Mesothelial cell of epicardium (in vitro differentiated cells): ENCODE measurements at regions not wholly inside any gene's neighbourhood (a gene's known extent, or its start where the extent isn't known, plus 50 kb on each side); places are given as distances from the start of the nearest gene placed in this dataset.

Experiments used
- DNase-seq, 2 experiments: peaks; one replicate each; pipeline ENCODE4 v3.0.0; 2021; ENCODE audit warnings: low spot score in 2 of 2; ENCODE audit not compliant: unreplicated experiment in 2 of 2
- H3K27ac Mint-ChIP-seq: 2 replicates; pipeline ENCODE4 v1.8.0; 2021; ENCODE audit warnings: mixed read lengths
- H3K27me3 Mint-ChIP-seq: 2 replicates; pipeline ENCODE4 v1.8.0; 2021; ENCODE audit warnings: low read depth, mixed read lengths
- H3K36me3 Mint-ChIP-seq: 2 replicates; pipeline ENCODE4 v1.8.0; 2021; ENCODE audit warnings: mixed read lengths
- H3K4me1 Mint-ChIP-seq: 2 replicates; pipeline ENCODE4 v1.8.0; 2021; ENCODE audit warnings: mixed read lengths
- H3K4me3 Mint-ChIP-seq: 2 replicates; pipeline ENCODE4 v1.8.0; 2021; ENCODE audit warnings: mild to moderate bottlenecking, moderate library complexity, mixed read lengths
- H3K9me3 Mint-ChIP-seq: 2 replicates; pipeline ENCODE4 v1.8.0; 2021; ENCODE audit warnings: mixed read lengths
- TF ChIP-seq, protein P1 (sequence below): fragments of 200-600 bp; sonication (generic); IDR thresholded peaks from one replicate; pipeline ENCODE4 v1.5.0; 2021; ENCODE audit warnings: antibody characterized with exemption; ENCODE audit not compliant: unreplicated experiment

DNA sequence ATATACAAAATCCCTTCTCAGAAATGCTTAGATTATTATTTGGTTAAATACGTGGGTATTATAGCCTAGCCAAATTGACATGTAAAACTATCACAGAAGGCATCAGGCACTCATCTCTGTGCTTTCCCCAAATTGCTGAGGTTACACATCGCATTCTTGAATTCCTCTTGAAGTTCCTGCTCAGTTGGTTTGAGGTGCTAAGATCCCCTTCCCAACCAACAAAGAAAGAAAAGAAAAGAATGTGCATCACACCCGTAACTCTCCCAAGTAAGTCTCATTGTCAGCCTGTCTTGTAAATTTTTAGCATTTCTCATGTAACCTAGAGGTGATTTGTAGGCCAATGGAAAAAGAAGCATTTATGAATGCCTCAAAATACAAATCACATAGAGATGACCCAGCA, 539.2 kb upstream of the PRMT6 start:
- no peaks in the 10 kb centered on the region for H3K9me3 Mint-ChIP-seq
- DNase-seq = no peak
- H3K36me3 Mint-ChIP-seq = no peaks in the 10 kb centered on the region
- no peak overlapping the region for H3K4me3 Mint-ChIP-seq
- H3K27me3 Mint-ChIP-seq = no peaks in the 10 kb centered on the region
- H3K4me1 Mint-ChIP-seq = no peaks in the 10 kb centered on the region
- no peak overlapping the region for H3K27ac Mint-ChIP-seq
- TF ChIP-seq, protein P1, sequence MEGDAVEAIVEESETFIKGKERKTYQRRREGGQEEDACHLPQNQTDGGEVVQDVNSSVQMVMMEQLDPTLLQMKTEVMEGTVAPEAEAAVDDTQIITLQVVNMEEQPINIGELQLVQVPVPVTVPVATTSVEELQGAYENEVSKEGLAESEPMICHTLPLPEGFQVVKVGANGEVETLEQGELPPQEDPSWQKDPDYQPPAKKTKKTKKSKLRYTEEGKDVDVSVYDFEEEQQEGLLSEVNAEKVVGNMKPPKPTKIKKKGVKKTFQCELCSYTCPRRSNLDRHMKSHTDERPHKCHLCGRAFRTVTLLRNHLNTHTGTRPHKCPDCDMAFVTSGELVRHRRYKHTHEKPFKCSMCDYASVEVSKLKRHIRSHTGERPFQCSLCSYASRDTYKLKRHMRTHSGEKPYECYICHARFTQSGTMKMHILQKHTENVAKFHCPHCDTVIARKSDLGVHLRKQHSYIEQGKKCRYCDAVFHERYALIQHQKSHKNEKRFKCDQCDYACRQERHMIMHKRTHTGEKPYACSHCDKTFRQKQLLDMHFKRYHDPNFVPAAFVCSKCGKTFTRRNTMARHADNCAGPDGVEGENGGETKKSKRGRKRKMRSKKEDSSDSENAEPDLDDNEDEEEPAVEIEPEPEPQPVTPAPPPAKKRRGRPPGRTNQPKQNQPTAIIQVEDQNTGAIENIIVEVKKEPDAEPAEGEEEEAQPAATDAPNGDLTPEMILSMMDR = no peak

DNA sequence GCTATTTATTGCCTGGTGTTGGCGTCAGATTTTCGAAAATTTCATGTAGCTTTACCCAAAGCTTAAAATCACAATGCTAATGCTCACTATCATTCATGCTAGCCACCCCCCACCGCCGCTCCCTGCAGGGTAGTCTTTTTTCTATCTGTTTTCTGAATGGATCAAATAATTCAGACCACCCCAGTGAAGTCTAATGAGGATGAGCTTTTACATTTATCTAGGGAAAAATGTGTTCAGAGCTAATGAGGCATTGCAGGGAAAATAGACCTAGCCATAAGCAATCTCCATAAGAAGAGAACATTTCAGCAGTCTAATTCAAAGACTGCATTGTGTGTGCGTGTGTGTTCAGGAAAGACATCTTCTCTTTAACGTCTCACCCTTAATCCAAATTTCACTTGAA, 533.0 kb upstream of the PRMT6 start:
- Mint-ChIP-seq H3K4me1 (no peaks in the 10 kb centered on the region), H3K27me3 (no peaks in the 10 kb centered on the region), H3K4me3 (no peak overlapping the region), H3K9me3 (no peaks in the 10 kb centered on the region), H3K27ac (no peak overlapping the region), H3K36me3 (no peaks in the 10 kb centered on the region)
- TF ChIP-seq, protein P1 = no peak
- no peak for DNase-seq

DNA sequence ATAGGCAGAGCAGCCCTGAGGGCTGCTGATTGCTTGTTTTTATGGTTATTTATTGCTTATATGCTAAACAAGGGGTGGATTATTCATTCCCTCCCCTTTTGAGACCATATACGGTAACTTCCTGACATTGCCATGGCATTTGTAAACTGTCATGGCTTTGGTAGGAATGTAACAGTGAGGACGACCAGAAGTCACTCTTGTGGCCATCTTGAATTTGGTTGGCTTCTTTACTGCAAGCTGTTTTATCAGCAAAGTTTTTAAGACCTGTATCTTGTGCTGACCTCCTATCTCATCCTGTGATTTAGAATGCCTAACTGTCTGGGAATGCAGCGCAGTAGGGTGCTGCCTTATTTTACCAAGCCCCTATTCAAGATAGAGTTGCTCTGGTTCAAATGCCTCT, 531.8 kb upstream of the PRMT6 start:
- Mint-ChIP-seq H3K4me1 (no peaks in the 10 kb centered on the region), H3K36me3 (no peaks in the 10 kb centered on the region), H3K4me3 (no peak overlapping the region), H3K27me3 (no peaks in the 10 kb centered on the region), H3K27ac (no peak overlapping the region), H3K9me3 (no peaks in the 10 kb centered on the region)
- DNase-seq = no peak
- TF ChIP-seq, protein P1 = no peak

GRCh38 chr1:106526650-106527049, 529.8 kb upstream of the PRMT6 start:
- Mint-ChIP-seq H3K4me1 (no peaks in the 10 kb centered on the region), H3K36me3 (no peaks in the 10 kb centered on the region), H3K9me3 (peaks cover 9% of the 10 kb centered on the region), H3K27me3 (no peaks in the 10 kb centered on the region), H3K27ac (no peak overlapping the region), H3K4me3 (no peak overlapping the region)
- DNase-seq = no peak
- TF ChIP-seq, protein P1 = no peak

GRCh38 chr1:106534612-106535011, 521.9 kb upstream of the PRMT6 start:
- no peak for DNase-seq
- Mint-ChIP-seq H3K27me3 (no peaks in the 10 kb centered on the region), H3K36me3 (no peaks in the 10 kb centered on the region), H3K4me1 (no peaks in the 10 kb centered on the region), H3K4me3 (no peak overlapping the region), H3K9me3 (peaks cover 16% of the 10 kb centered on the region), H3K27ac (no peak overlapping the region)
- TF ChIP-seq, protein P1 = no peak

DNA sequence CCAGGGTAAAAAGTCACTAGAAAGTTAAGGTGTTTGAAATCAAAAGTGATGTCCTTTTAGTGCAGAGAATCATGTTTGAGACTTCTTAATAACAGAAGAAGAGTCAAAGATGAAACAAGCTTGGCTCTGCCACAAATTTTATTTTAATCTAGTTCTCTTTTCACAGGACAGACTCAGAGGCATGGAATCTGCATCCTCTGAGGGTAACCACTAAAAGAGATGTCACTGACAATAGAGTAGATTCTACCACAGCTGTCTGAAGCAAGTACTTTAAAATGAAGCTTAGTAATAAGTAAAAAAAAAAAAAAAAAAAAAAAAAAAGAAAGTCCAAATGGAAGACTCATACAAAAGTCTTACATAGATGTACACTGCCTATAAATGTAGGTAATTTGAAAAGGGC, 519.7 kb upstream of the PRMT6 start:
- Mint-ChIP-seq H3K36me3 (no peaks in the 10 kb centered on the region), H3K4me1 (no peaks in the 10 kb centered on the region), H3K27ac (no peak overlapping the region), H3K4me3 (no peak overlapping the region), H3K9me3 (peaks cover 15% of the 10 kb centered on the region), H3K27me3 (no peaks in the 10 kb centered on the region)
- no peak for DNase-seq
- TF ChIP-seq, protein P1 = no peak
